Ishikawa (cell line): ENCODE measurements at regions not wholly inside any gene's neighbourhood (a gene's known extent, or its start where the extent isn't known, plus 50 kb on each side); places are given as distances from the start of the nearest gene placed in this dataset.

Experiments
- CEBPB ChIP-seq: IDR thresholded peaks from 2 replicates; pipeline ENCODE4 v1.6.1; 2012
- CREB1 ChIP-seq: IDR thresholded peaks from 2 replicates; pipeline ENCODE4 v1.6.1; 2012; ENCODE audit warnings: low read depth
- EGR1 ChIP-seq: IDR thresholded peaks from 2 replicates; pipeline ENCODE4 v1.6.1; 2012
- EP300 ChIP-seq: IDR thresholded peaks from 2 replicates; pipeline ENCODE4 v1.6.1; 2012; ENCODE audit warnings: borderline replicate concordance
- MAX ChIP-seq: IDR thresholded peaks from 2 replicates; pipeline ENCODE4 v1.6.1; 2012
- NFIC ChIP-seq: IDR thresholded peaks from 2 replicates; pipeline ENCODE4 v1.6.1; 2012
- RAD21 ChIP-seq: IDR thresholded peaks from 2 replicates; pipeline ENCODE4 v1.6.1; 2012; ENCODE audit warnings: low read depth
- TAF1 ChIP-seq: IDR thresholded peaks from 2 replicates; pipeline ENCODE4 v1.6.1; 2012; ENCODE audit warnings: low read depth, mild to moderate bottlenecking
- TCF12 ChIP-seq: IDR thresholded peaks from 2 replicates; pipeline ENCODE4 v1.6.1; 2012; ENCODE audit warnings: low read depth
- YY1 ChIP-seq: IDR thresholded peaks from 2 replicates; pipeline ENCODE4 v1.6.1; 2012; ENCODE audit warnings: low read depth
- ZBTB7A ChIP-seq: IDR thresholded peaks from 2 replicates; pipeline ENCODE4 v1.6.1; 2012; ENCODE audit warnings: low read depth
- TF ChIP-seq, protein P1 (sequence below): IDR thresholded peaks from 2 replicates; pipeline ENCODE4 v1.6.1; 2012; ENCODE audit warnings: low read depth, mild to moderate bottlenecking

DNA sequence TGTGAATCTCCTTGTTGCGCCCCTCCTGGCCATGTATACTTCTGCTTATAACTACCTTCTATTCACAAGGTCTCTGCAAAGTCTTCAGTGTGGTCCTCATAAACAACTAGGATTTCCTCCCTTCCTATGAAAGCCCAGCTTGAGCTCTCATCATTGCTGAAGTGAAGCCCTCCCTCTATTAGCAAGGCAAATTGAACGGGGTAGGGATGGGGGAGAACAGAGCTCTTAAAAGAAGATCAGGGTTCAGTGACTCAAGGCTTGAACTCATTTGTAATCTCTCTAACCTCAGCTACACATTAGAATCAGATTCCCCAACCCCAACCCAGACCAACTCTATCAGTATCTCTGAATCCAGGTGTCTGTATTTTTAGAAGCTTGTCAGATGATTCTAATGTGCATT lies 88.3 kb upstream of the ST8SIA2 start:
- no peak for TF ChIP-seq CREB1
- TF ChIP-seq CEBPB, result no peak
- TF ChIP-seq, protein P1, sequence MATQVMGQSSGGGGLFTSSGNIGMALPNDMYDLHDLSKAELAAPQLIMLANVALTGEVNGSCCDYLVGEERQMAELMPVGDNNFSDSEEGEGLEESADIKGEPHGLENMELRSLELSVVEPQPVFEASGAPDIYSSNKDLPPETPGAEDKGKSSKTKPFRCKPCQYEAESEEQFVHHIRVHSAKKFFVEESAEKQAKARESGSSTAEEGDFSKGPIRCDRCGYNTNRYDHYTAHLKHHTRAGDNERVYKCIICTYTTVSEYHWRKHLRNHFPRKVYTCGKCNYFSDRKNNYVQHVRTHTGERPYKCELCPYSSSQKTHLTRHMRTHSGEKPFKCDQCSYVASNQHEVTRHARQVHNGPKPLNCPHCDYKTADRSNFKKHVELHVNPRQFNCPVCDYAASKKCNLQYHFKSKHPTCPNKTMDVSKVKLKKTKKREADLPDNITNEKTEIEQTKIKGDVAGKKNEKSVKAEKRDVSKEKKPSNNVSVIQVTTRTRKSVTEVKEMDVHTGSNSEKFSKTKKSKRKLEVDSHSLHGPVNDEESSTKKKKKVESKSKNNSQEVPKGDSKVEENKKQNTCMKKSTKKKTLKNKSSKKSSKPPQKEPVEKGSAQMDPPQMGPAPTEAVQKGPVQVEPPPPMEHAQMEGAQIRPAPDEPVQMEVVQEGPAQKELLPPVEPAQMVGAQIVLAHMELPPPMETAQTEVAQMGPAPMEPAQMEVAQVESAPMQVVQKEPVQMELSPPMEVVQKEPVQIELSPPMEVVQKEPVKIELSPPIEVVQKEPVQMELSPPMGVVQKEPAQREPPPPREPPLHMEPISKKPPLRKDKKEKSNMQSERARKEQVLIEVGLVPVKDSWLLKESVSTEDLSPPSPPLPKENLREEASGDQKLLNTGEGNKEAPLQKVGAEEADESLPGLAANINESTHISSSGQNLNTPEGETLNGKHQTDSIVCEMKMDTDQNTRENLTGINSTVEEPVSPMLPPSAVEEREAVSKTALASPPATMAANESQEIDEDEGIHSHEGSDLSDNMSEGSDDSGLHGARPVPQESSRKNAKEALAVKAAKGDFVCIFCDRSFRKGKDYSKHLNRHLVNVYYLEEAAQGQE, result no peak
- TF ChIP-seq TAF1, result no peak
- TF ChIP-seq YY1, result no peak
- no peak for TF ChIP-seq EP300
- TF ChIP-seq EGR1, result no peak
- no peak for TF ChIP-seq NFIC
- no peak for TF ChIP-seq RAD21
- no peak for TF ChIP-seq MAX
- TF ChIP-seq ZBTB7A, result no peak
- no peak for TF ChIP-seq TCF12
